AML-193 (cell line): ENCODE measurements at regions not wholly inside any gene's neighbourhood (a gene's known extent, or its start where the extent isn't known, plus 50 kb on each side); places are given as distances from the start of the nearest gene placed in this dataset.
A peak's percentile ranks its signal among the peaks of the same experiment; 100 is the strongest.
"Not testable (repeated sequence)": the region's sequence is repeated elsewhere in the genome, so short reads cannot be mapped to it uniquely, and the experiment has no call there.

ENCODE experiments used
- DNase-seq, 2 experiments: peaks; one replicate each; lab custom pipeline; 2025; lab: John Stamatoyannopoulos, UW

DNA sequence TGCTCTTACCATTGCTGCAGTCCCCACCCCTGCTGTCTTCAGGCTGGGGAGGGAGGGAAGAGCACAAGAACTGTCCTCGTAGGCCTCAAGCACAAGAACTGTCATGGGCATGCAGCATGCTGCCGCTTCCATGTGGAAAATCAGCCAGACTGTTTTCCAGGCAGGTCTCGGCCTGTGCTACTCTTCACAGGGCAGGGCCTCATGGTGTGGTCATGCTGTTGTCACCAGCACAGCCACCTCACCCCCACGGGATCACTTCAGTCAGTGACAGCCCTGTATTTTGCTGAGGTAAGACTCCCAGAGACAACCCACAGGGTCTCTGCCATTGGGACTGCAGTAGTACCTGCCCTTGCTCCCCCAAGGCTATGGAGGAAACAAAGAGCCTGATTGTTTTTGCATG lies 205.3 kb downstream of the NAP1L3 start:
- DNase-seq, result no peak

DNA sequence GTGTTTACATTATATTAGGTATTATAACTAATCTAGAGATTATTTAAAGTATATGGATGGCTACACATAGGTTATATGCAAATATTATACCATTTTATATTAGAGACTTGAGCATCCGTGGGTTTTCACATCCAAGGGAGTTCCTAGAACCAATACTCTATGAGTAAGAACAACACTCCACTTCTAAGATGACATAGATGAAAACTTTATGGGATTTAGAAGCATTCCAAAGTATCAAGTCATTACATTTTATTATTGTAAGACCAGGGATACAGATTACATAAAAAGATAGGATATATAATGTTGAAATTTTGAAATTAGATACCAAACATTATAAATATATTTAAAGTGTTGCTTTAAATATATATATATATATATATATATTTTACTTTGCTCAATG lies 207.0 kb downstream of the NAP1L3 start:
- DNase-seq, result no peak

DNA sequence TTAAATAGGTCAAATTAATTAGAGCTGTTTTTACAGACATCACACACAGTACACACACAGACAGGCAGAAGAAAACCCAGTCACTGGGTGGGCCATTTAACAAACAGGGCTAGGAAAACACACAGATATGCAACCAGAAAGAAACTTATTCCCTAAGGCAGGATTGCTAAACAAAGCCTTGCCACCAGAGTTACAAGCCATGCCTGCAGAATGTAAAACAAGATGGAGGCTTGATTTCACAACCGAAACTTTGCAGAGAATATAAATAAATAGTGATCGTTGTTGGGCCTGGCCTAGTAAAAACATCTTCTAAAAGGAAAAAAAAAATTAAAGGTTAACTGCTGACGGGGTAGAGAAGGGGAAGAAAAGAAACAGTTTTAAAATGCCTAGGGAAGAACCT lies 212.3 kb downstream of the NAP1L3 start:
- DNase-seq, result no peak

DNA sequence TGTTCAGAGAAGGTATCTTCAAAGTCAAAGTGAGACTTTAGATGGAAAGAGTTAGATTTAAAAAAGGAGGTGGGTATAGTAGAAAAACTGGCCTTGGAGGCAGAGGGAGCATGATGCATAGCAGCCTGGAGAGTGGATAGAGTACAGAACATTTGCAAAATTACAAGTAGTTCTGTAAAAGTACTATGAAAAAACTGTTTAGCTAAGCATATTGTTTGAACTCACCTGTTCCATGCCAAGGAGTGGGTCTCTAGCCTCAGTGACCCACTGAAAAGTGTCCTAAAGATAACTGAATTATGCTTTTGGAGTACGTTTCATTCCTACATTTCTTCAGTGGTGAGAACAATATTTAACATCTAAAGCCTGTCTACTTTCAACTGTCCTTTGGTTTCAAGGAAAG lies 218.9 kb downstream of the NAP1L3 start:
- DNase-seq, result no peak

DNA sequence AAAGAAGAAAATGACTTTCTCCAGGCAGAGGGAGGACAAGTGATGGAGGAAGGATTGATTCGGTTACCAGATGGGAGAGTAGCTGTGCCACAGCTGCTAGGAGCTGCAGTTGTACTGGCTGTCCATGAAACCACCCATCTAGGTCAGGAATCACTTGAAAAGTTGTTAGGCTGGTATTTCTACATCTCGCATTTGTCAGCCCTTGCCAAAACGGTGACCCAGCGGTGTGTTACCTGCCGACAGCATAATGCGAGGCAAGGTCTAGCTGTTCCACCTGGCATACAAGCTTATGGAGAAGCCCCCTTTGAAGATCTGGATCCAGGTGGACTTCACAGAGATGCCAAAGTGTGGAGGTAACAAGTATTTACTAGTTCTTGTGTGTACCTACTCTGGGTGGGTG lies 238.7 kb downstream of the NAP1L3 start:
- not testable (repeated sequence) for DNase-seq

DNA sequence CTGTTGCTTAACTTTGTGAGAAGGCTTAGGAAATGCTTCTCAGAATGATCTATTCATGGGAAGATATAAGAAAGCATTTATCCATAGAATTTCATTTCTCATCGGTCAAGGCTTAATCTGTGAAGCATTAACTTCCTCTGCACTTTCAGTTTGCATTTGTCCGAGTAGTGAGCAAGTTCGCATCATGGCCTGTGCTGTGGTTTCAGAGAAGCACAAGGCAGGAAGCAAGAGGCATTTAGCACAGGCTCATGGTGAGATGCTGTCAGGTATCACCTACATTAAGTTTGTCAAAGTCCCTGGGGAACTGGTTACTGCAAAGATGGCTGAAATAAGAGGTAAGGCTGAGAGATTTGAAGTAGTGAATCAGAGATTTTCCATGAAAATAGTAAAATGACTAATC lies 244.9 kb downstream of the NAP1L3 start:
- DNase-seq, result no peak

DNA sequence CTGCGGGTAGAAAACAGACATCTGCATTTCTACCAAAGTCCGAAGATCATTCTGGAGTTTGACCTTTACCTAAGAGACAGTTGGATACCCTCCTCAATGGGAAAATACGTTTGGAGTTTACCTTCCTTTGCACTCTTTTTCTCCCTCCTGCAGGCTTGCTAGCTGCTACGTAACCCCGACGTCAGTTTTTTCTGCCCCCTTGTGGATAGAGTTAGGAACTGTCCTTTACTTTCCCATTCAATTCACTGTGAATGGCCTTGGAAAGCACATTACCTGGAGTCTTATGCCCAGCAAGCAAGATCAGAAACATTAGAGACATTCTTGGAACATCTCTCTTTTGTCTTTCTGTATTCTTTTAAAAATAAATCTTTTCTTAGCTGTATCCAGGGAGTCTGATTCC lies 250.7 kb downstream of the NAP1L3 start:
- peak; percentile 1 to 2 for DNase-seq

DNA sequence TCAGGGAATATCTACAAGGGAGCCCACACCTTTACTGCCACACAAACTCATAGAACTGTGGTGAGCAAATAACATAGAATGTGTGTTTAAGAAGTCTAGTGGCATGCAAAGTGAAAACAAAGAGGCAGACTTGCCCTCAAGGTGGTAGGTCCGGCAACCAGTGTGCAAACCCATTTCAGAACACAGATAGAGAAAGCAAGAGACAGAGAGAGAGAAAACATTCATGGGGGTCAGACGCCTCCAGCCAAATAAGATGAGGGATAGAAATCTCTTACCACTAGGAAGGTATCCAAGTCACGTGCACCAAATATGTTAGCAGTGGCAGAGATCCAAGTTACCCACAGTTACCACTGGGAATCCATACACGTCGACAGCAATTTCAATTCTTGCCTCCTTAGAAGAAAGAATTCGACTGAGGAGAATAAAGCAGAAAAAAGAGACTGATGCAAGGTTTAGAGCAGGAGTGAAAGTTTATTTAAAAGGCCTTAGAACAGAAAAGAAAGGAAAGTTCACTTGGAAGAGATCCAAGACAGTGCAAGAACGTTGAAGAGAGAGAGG lies 252.8 kb downstream of the NAP1L3 start:
- DNase-seq, result no peak

DNA sequence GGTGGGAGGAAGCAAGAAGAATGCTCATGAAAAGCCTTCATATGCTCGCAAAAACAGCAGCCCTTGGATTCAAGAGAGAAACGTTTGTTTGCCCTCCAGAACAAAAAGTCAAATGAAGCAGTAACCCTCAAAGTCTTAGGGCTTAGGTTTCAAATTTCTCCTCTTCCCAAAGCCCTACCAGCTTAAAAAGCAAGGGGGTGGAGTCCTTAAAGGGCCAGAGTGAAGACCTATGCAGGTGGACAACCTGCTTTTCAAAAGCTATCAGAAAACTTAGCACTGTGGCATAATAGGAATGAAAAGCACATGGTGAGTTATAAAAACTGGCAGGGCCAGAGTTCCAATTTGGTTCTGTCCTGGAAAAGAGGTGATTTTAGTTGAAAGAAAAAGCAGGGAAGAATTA lies 253.3 kb downstream of the NAP1L3 start:
- no peak for DNase-seq

DNA sequence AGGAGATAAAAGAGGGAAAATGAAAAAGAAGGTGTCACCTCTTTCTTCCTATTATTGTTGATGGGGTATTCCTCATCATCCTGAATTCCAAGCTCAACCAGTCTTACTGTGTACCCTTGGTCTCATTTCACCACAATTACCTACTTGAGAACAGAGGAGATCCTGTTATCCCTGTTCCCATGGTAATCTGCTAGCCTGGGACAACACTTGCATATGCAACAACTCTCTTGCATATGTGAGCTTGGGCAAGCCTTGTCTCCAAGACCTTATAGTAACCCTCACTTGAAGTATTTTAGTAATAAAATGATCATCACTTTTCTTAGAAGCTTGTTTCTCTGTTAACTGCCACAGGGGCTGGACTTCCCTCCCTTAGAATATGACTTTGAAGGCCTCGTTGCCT lies 253.7 kb downstream of the NAP1L3 start:
- DNase-seq, result no peak

DNA sequence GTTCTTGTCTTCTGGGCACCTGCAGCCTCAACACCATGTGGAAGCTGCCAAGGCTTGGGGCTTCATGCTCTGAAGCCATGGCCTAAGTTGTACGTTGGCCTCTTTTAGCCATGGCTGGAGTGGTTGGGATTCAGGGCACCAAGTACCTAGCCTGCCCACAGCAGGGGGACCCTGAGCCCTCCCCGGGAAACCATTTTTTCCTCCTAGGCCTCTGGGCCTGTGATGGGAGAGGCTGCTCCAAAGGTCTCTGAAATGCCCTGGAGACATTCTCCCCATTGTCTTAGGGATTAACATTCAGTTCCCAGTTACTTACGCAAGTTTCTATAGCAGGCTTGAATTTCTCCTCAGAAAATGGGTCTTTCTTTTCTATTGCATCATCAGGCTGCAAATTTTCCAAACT lies 269.3 kb downstream of the NAP1L3 start:
- no peak for DNase-seq

DNA sequence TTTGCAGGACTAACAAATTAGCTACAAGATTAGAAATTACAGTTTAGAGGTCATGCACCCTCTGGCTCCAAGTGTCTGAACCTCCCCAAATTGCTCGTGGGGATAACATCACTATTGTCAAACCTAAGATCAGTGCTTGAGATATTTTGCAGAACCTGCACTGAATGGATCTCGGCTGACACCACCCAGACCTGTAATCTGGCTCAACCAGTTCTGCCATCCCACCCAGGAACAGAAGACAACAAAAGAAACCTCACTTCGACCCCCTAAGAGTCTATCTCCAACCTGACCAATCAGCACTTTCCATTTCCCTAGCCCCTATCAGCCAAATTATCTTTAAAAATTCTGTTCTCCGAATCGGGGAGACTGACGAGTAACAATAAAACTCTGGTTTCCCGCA lies 318.7 kb downstream of the NAP1L3 start:
- no peak for DNase-seq

DNA sequence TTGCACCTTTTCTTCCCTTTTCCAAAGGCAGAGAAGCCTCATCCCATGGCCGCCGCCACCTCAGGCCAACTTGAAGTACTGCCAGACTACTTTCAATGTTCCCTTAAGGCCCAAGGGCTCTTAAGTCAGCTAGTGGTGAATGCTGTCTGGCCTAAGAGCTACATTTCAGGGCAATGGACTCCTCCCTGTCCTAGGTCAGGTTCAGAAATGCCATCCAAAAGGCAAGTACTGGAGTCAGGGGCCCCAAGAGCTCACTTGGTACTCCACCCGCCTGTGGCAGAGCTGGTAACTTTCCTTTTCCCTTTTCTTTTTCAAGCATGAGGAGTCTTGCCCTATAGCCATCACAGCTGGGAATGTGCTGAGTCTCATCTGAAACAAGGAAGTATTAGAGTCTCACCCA lies 327.1 kb downstream of the NAP1L3 start:
- DNase-seq, result no peak

DNA sequence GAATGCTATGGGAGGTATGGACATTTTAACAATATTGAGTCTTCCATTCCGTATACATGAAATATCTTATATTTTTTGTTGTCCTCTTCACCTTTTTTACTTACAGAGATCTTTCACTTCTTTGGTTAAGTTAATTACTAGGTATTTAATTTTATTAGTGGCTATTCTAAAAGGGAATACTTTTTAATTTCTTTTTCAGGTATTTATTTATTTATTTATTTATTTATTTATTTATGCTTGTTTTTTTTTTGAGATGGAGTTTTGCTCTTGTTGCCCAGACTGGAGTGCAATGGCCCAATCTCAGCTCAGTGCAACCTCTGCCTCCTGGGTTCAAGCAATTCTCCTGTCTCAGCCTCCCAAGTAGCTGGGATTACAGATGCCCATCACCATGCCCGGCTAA lies 329.1 kb downstream of the NAP1L3 start:
- DNase-seq, result not testable (repeated sequence)

DNA sequence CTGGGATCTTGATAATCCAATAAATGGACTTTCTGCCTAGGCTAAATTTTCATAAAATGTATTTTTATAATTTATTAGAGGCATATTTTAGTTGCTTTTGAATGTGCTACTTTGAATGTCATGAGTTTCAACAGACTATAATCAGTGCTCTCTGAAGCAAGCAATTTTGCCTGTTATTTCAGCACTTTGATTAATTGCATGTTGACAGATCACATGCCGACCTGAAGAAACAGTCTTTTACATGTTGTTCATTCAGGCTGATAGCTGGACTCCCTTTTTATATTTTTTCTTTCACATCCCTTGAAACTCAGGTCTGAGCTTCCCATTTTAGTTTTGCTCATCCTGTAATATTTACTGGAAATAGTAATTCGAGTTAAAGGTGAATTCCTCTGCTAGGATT lies 341.0 kb downstream of the NAP1L3 start:
- no peak for DNase-seq

DNA sequence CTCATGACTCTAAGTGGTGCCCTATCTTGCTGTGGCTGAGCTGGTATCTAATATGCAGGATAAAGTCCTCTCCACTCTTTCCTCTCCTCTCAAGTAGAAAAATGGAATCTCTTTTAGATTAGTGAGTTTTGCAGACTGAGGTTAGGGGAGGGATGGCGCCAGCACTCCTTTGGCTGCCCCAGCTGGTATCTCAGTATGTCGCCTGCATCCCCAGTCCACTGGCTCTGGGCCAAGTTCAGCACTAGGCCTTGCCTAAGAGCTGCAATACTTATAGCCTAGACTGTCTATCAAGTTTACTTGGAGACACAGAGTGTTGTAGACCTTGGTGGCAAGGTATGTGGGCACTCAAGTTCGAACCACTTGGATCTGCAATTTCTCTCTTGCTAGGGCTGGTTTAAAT lies 351.3 kb downstream of the NAP1L3 start:
- no peak for DNase-seq

DNA sequence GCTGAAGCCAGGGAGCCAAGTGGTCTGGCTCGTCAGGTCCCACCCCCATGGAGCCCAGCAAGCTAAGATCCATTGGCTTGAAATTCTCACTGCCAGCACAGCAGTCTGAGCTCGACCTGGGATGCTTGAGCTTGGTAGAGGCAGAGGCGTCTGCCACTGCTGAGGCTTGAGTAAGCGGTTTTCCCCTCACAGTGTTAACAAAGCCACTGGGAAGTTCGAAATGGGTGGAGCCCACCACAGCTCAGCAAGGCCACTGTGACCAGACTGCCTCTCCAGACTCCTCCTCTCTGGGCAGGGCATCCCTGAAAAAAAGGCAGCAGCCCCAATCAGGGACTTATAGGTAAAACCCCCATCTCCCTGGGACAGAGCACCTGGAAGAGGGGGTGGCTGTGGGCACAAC lies 353.8 kb downstream of the NAP1L3 start:
- no peak for DNase-seq
